ENCODE measurements at regions not wholly inside any gene's neighbourhood (a gene's known extent, or its start where the extent isn't known, plus 50 kb on each side); places are given as distances from the start of the nearest gene placed in this dataset.

DNA sequence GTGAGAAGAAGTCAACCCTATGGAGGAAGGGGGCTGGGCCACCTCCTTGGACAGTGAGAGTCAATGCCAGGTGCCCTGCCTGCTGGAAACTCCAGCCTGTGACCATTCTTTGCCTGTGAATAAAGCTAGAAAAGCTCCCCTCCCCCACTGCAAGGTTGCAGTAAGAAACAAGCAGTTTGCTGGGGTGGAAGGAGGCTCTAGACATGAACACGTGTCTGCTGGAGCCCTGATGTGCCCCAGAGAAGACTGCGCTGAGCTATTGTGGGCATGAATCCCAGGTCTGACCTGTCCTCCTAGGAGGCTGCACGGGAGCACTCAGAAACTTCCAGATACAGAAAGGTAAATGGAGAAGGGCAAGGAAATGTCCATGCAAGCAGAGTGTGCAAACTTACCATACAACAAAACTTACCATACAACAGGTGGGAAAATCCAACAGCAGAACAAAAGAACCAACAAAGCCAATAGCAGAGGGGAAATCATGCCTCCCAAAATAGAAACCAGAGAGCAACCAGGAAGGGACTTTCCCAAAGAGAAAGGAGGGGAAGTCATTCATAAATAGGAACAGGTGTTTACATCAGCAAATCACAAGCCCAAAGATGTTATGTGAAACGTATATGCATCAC lies 278.7 kb downstream of the BCL2 start:
- no peak for TF ChIP-seq CTCF (IDR thresholded peaks at IDR 0.05)
- no peak for TF ChIP-seq POLR2A (IDR thresholded peaks at IDR 0.05)
